Mesenchymal stem cell (in vitro differentiated cells and primary cell): ENCODE measurements at regions not wholly inside any gene's neighbourhood (a gene's known extent, or its start where the extent isn't known, plus 50 kb on each side); places are given as distances from the start of the nearest gene placed in this dataset.
"Not testable (repeated sequence)": the region's sequence is repeated elsewhere in the genome, so short reads cannot be mapped to it uniquely, and the experiment has no call there.

ENCODE experiments used
- DNase-seq: peaks from one replicate; pipeline ENCODE4 v3.0.0-alpha.2; 2013
- H2AFZ ChIP-seq: one replicate; pipeline ENCODE4 v1.6.1; 2013; ENCODE audit warnings: low read depth, mild to moderate bottlenecking, control low read depth, inconsistent platforms, low read length, moderate library complexity
- H2AK5ac ChIP-seq: 2 replicates; pipeline ENCODE4 v1.6.1; 2013; ENCODE audit warnings: low read length, moderate library complexity, mild to moderate bottlenecking, inconsistent platforms; ENCODE audit not compliant: severe bottlenecking
- H2BK120ac ChIP-seq: one replicate; pipeline ENCODE4 v1.6.1; 2013; ENCODE audit warnings: low read depth, mild to moderate bottlenecking, inconsistent platforms, low read length, moderate library complexity
- H2BK12ac ChIP-seq, 2 experiments: one replicate each; pipeline ENCODE4 v1.6.1; 2013; ENCODE audit warnings: inconsistent platforms in 2 of 2, low read length in 2 of 2, mild to moderate bottlenecking in 2 of 2, moderate library complexity in 2 of 2, control low read depth in 1 of 2
- H2BK15ac ChIP-seq: one replicate; pipeline ENCODE4 v1.6.1; 2013; ENCODE audit warnings: mild to moderate bottlenecking, low read depth, inconsistent platforms; ENCODE audit not compliant: poor library complexity, severe bottlenecking
- H2BK5ac ChIP-seq: 2 replicates; pipeline ENCODE4 v1.6.1; 2013; ENCODE audit warnings: low read depth, mild to moderate bottlenecking, low read length, control low read depth, inconsistent platforms; ENCODE audit not compliant: poor library complexity, severe bottlenecking
- H3K14ac ChIP-seq, 2 experiments: one replicate each; pipeline ENCODE4 v1.6.1; 2013; ENCODE audit warnings: inconsistent platforms in 2 of 2, low read length in 2 of 2, control low read depth in 1 of 2, mild to moderate bottlenecking in 1 of 2, moderate library complexity in 1 of 2
- H3K18ac ChIP-seq, 2 experiments: one replicate each; pipeline ENCODE4 v1.6.1; 2013; ENCODE audit warnings: inconsistent platforms in 2 of 2, low read length in 2 of 2, control low read depth in 1 of 2, low read depth in 1 of 2, mild to moderate bottlenecking in 1 of 2
- H3K23ac ChIP-seq, 2 experiments: one replicate each; pipeline ENCODE4 v1.6.1; 2013; ENCODE audit warnings: inconsistent platforms in 2 of 2, low read length in 2 of 2, mild to moderate bottlenecking in 2 of 2, moderate library complexity in 2 of 2, control low read depth in 1 of 2
- H3K27ac ChIP-seq: 2 replicates; pipeline ENCODE4 v1.5.1; 2013; ENCODE audit warnings: mild to moderate bottlenecking, moderate library complexity, low read length, control low read depth, inconsistent platforms; ENCODE audit not compliant: poor library complexity, severe bottlenecking
- H3K27me3 ChIP-seq, 2 experiments: 2 replicates each; pipeline versions ENCODE4 v1.6.1 to v1.7.0; 2013; ENCODE audit warnings: low read length in 2 of 2, mild to moderate bottlenecking in 2 of 2, moderate library complexity in 2 of 2, control low read depth in 1 of 2, inconsistent platforms in 1 of 2; ENCODE audit not compliant: control insufficient read depth in 1 of 2, insufficient read depth in 1 of 2
- H3K36me3 ChIP-seq, 2 experiments: 2 replicates each; pipeline versions ENCODE4 v1.6.1 to v1.7.0; 2013; ENCODE audit warnings: low read length in 2 of 2, control low read depth in 1 of 2, inconsistent platforms in 1 of 2, low read depth in 1 of 2, mild to moderate bottlenecking in 1 of 2; ENCODE audit not compliant: insufficient read depth in 2 of 2, control insufficient read depth in 1 of 2
- H3K4ac ChIP-seq, 2 experiments: one replicate each; pipeline ENCODE4 v1.6.1; 2013; ENCODE audit warnings: inconsistent platforms in 2 of 2, low read length in 2 of 2, mild to moderate bottlenecking in 2 of 2, moderate library complexity in 2 of 2, control low read depth in 1 of 2, low read depth in 1 of 2
- H3K4me1 ChIP-seq: 2 replicates; pipeline ENCODE4 v1.6.1; 2013; ENCODE audit warnings: low read depth, low read length, control low read depth; ENCODE audit not compliant: control insufficient read depth, insufficient read depth
- H3K4me2 ChIP-seq: 2 replicates; pipeline ENCODE4 v1.6.1; 2013; ENCODE audit warnings: low read length, mild to moderate bottlenecking, inconsistent platforms; ENCODE audit not compliant: poor library complexity, severe bottlenecking
- H3K4me3 ChIP-seq, 2 experiments: 2 replicates each; pipeline versions ENCODE4 v1.5.1 to v1.7.0; 2013; ENCODE audit warnings: low read length in 2 of 2, mild to moderate bottlenecking in 2 of 2, control low read depth in 1 of 2, low read depth in 1 of 2; ENCODE audit not compliant: insufficient read depth in 1 of 2
- H3K79me1 ChIP-seq: replicated peaks from 2 replicates; pipeline ENCODE4 v1.6.1; 2013; ENCODE audit warnings: mild to moderate bottlenecking, control low read depth, low read length, inconsistent platforms; ENCODE audit not compliant: poor library complexity, severe bottlenecking
- H3K9ac ChIP-seq: 2 replicates; pipeline ENCODE4 v1.7.0; 2013; ENCODE audit warnings: mild to moderate bottlenecking, low read length, moderate library complexity
- H3K9me3 ChIP-seq: 2 replicates; pipeline ENCODE4 v1.7.0; 2013; ENCODE audit warnings: mild to moderate bottlenecking, low read length; ENCODE audit not compliant: control insufficient read depth
- H4K8ac ChIP-seq: one replicate; pipeline ENCODE4 v1.6.1; 2013; ENCODE audit warnings: inconsistent platforms, mild to moderate bottlenecking, low read length, moderate library complexity
- H4K91ac ChIP-seq: one replicate; pipeline ENCODE4 v1.6.1; 2013; ENCODE audit warnings: mild to moderate bottlenecking, low read length, inconsistent platforms
- WGBS: methylation state at CpG from one replicate; pipeline ENCODE4 v1.1.7; 2013; ENCODE audit warnings: mixed read lengths; 5-methylcytosine and 5-hydroxymethylcytosine counted together

GRCh38 chr11:25263861-25264260, 767.0 kb downstream of the LUZP2 start:
- DNase-seq, H4K8ac ChIP-seq, H3K18ac ChIP-seq, H2BK5ac ChIP-seq, H3K4ac ChIP-seq, H2AFZ ChIP-seq, H3K9me3 ChIP-seq, H3K36me3 ChIP-seq, H3K4me1 ChIP-seq, H3K4me2 ChIP-seq, H2BK15ac ChIP-seq, H3K79me1 ChIP-seq, H3K14ac ChIP-seq, H3K27ac ChIP-seq, H4K91ac ChIP-seq, H3K4me3 ChIP-seq, H2AK5ac ChIP-seq, H2BK120ac ChIP-seq, H2BK12ac ChIP-seq, H3K23ac ChIP-seq, H3K27me3 ChIP-seq, H3K9ac ChIP-seq: not testable (repeated sequence)
- WGBS, result no CpG with 5 or more reads among the region's 4 CpGs

DNA sequence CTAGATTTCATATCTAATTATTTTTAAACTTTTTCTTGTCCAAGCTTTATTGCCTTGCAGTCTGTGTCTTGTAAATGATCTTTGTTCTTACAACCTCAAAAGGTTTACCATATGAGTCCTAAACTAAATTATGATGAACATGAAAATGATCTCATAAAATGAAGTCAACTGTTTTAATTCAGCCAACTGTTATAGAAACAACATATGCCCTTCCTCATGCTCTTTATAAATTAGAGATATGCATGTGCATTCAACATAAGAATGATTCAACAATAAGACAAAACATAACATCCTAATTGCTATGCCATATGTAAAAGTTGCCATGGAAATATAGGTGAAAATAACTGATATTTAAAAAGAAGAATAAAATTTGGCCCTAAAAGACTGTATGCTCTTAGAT, 774.4 kb downstream of the LUZP2 start:
- no peaks in the 10 kb centered on the region for H3K79me1 ChIP-seq
- no peaks in the 10 kb centered on the region for H3K9me3 ChIP-seq
- H3K18ac ChIP-seq, result no peak overlapping the region
- H3K23ac ChIP-seq, result no peak overlapping the region
- H2AK5ac ChIP-seq, result no peak overlapping the region
- no peak overlapping the region for H3K14ac ChIP-seq
- H3K36me3 ChIP-seq, result no peaks in the 10 kb centered on the region
- no peak overlapping the region for H2BK5ac ChIP-seq
- no peaks in the 10 kb centered on the region for H3K27me3 ChIP-seq
- no peak overlapping the region for H4K91ac ChIP-seq
- H4K8ac ChIP-seq, result no peak overlapping the region
- H2BK15ac ChIP-seq, result no peak overlapping the region
- no peak overlapping the region for H3K9ac ChIP-seq
- H2BK12ac ChIP-seq, result no peak overlapping the region
- H3K4me2 ChIP-seq, result no peak overlapping the region
- DNase-seq, result no peak
- no peak overlapping the region for H3K4ac ChIP-seq
- no peaks in the 10 kb centered on the region for H3K4me1 ChIP-seq
- no peak overlapping the region for H3K4me3 ChIP-seq
- no peak overlapping the region for H3K27ac ChIP-seq
- no peak overlapping the region for H2BK120ac ChIP-seq
- no peak overlapping the region for H2AFZ ChIP-seq

DNA sequence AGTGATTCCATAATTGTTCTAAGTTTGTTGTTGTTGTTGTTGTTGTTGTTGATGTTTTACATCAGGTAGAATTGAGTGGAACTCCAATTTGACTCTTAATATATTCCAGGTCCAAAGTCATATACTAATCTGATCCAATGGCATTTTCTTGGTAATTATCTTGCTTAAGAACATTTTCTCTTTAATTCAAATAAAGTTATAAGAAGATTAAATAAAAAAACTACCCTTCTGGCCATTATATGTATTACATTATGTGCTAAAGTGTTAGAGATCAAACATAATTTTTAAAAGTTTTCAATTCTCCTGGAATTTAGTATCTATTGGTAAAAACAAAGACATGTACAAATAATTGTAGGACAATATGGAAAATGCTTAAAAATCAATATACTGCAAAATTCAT, 775.4 kb downstream of the LUZP2 start:
- Histone ChIP-seq H2BK5ac (no peak overlapping the region), H3K27ac (no peak overlapping the region), H2BK120ac (no peak overlapping the region), H3K36me3 (no peaks in the 10 kb centered on the region), H3K9ac (no peak overlapping the region), H3K4ac (no peak overlapping the region), H2AFZ (no peak overlapping the region), H3K79me1 (no peaks in the 10 kb centered on the region), H3K9me3 (no peaks in the 10 kb centered on the region), H3K14ac (no peak overlapping the region), H3K27me3 (no peaks in the 10 kb centered on the region), H2BK12ac (no peak overlapping the region), H3K4me3 (no peak overlapping the region), H3K23ac (no peak overlapping the region), H2AK5ac (no peak overlapping the region), H4K91ac (no peak overlapping the region), H4K8ac (no peak overlapping the region), H3K4me1 (no peaks in the 10 kb centered on the region), H3K4me2 (no peak overlapping the region), H2BK15ac (no peak overlapping the region), H3K18ac (no peak overlapping the region)
- DNase-seq, result no peak

GRCh38 chr11:25280821-25281220, 784.0 kb downstream of the LUZP2 start:
- H3K4me3 ChIP-seq, H2AFZ ChIP-seq, H3K36me3 ChIP-seq, H3K18ac ChIP-seq, H3K4me2 ChIP-seq, H3K27me3 ChIP-seq, H3K27ac ChIP-seq, H2BK5ac ChIP-seq, H4K91ac ChIP-seq, DNase-seq, H2BK120ac ChIP-seq, H2BK12ac ChIP-seq, H3K9ac ChIP-seq, H4K8ac ChIP-seq, H3K79me1 ChIP-seq, H3K4ac ChIP-seq, H3K14ac ChIP-seq, H3K23ac ChIP-seq, H2BK15ac ChIP-seq, H3K4me1 ChIP-seq, H3K9me3 ChIP-seq, H2AK5ac ChIP-seq: not testable (repeated sequence)
- WGBS, result 84% methylated on average over 7 of the region's 7 CpGs
